Activated CD4-positive, alpha-beta T cell treated with anti-CD3 and anti-CD28 coated beads, Interleukin-2, Interleukin-6, amounts not matched to agents 100 ng/mL and 50 ng/mL, durations not matched to agents 16 hours and 8 hours (primary cell): ENCODE measurements at regions not wholly inside any gene's neighbourhood (a gene's known extent, or its start where the extent isn't known, plus 50 kb on each side); places are given as distances from the start of the nearest gene placed in this dataset.

Experiments used
- DNase-seq: peaks from one replicate; pipeline ENCODE4 v3.0.0-alpha.2; 2020

- no peak for DNase-seq
Measured at GRCh38 chr16:73798471-73798870, 498.1 kb upstream of the PSMD7 start.

GRCh38 chr16:73797115-73797514 is 499.5 kb upstream of the PSMD7 start:
- no peak for DNase-seq

GRCh38 chr16:73796241-73796640 is 500.4 kb upstream of the PSMD7 start:
- no peak for DNase-seq

- no peak for DNase-seq
Measured at GRCh38 chr16:73794994-73795393, 501.6 kb upstream of the PSMD7 start.

GRCh38 chr16:73793871-73794437 is 502.7 kb upstream of the PSMD7 start:
- DNase-seq, result no peak

GRCh38 chr16:73793260-73793659 is 503.4 kb upstream of the PSMD7 start:
- DNase-seq, result no peak

GRCh38 chr16:73792199-73793020 is 504.2 kb upstream of the PSMD7 start:
- DNase-seq, result no peak

- DNase-seq, result no peak
Measured at GRCh38 chr16:73781297-73781696, 515.3 kb upstream of the PSMD7 start.

GRCh38 chr16:73778887-73779286 is 517.7 kb upstream of the PSMD7 start:
- DNase-seq, result no peak

GRCh38 chr16:73775841-73776388 is 520.7 kb upstream of the PSMD7 start:
- no peak for DNase-seq

- DNase-seq, result no peak
Measured at GRCh38 chr16:73771196-73772064, 525.2 kb upstream of the PSMD7 start.

GRCh38 chr16:73768786-73769203 is 527.8 kb upstream of the PSMD7 start:
- no peak for DNase-seq

GRCh38 chr16:73764321-73764720 is 532.3 kb upstream of the PSMD7 start:
- DNase-seq, result no peak

- no peak for DNase-seq
Measured at GRCh38 chr16:73756289-73757178, 540.1 kb upstream of the PSMD7 start.

GRCh38 chr16:73753931-73754330 is 542.7 kb upstream of the PSMD7 start:
- DNase-seq, result no peak

- DNase-seq, result no peak
Measured at GRCh38 chr16:73750639-73751038, 546.0 kb upstream of the PSMD7 start.

- no peak for DNase-seq
Measured at GRCh38 chr16:73747328-73747727, 549.3 kb upstream of the PSMD7 start.

GRCh38 chr16:73746554-73746953 is 550.1 kb upstream of the PSMD7 start:
- no peak for DNase-seq

GRCh38 chr16:73743665-73744496 is 552.7 kb upstream of the PSMD7 start:
- no peak for DNase-seq

GRCh38 chr16:73739049-73739769 is 557.4 kb upstream of the PSMD7 start:
- DNase-seq, result no peak

- DNase-seq, result no peak
Measured at GRCh38 chr16:73738266-73738665, 558.3 kb upstream of the PSMD7 start.
